Naive thymus-derived CD4-positive, alpha-beta T cell (primary cell): ENCODE measurements at regions not wholly inside any gene's neighbourhood (a gene's known extent, or its start where the extent isn't known, plus 50 kb on each side); places are given as distances from the start of the nearest gene placed in this dataset.
"Not testable (repeated sequence)": the region's sequence is repeated elsewhere in the genome, so short reads cannot be mapped to it uniquely, and the experiment has no call there.

ENCODE experiments used
- ATAC-seq: fragments of 150-1000 bp; cut with Tn5 transposase; 2 replicates; pipeline ENCODE4 v1.10.0; 2021; ENCODE audit warnings: mild to moderate bottlenecking, moderate library complexity
- CTCF ChIA-PET: fragments of 350-600 bp; sonication (Branson Sonifier 250); formaldehyde crosslinking; loops from one replicate; lab custom pipeline; 2021; ENCODE audit warnings: antibody characterized with exemption; lab: Charles Lee
- POLR2A ChIA-PET: fragments of 350-600 bp; sonication (Branson Sonifier 250); formaldehyde crosslinking; loops from one replicate; lab custom pipeline; 2021; ENCODE audit warnings: antibody characterized with exemption, inconsistent platforms; lab: Charles Lee
- DNase-seq, 9 donors: peaks; one replicate each; pipeline versions ENCODE4 v3.0.0 to v3.0.0-alpha.2; 2020 to 2022; ENCODE audit warnings: mixed read lengths in 1 of 9
- H3K27ac ChIP-seq: one replicate; pipeline ENCODE4 v1.7.0; 2013; ENCODE audit warnings: mild to moderate bottlenecking, low read depth, low read length, moderate library complexity
- H3K27me3 ChIP-seq, 2 donors: one replicate each; pipeline ENCODE4 v1.7.0; 2013; ENCODE audit warnings: low read length in 2 of 2, mild to moderate bottlenecking in 2 of 2, moderate library complexity in 2 of 2; ENCODE audit not compliant: control insufficient read depth in 2 of 2, insufficient read depth in 2 of 2
- H3K36me3 ChIP-seq, 3 experiments: 1 replicate in 2 of 3; 2 replicates in 1 of 3; pipeline ENCODE4 v1.7.0; 2013; ENCODE audit warnings: low read length in 3 of 3, mild to moderate bottlenecking in 3 of 3, moderate library complexity in 1 of 3; ENCODE audit not compliant: insufficient read depth in 3 of 3, control insufficient read depth in 2 of 3
- H3K4me1 ChIP-seq, 2 donors: one replicate each; pipeline ENCODE4 v1.7.0; 2013; ENCODE audit warnings: low read length in 2 of 2, mild to moderate bottlenecking in 2 of 2, moderate library complexity in 1 of 2; ENCODE audit not compliant: control insufficient read depth in 2 of 2, insufficient read depth in 2 of 2
- H3K4me3 ChIP-seq: 2 replicates; pipeline ENCODE4 v1.7.0; 2013; ENCODE audit warnings: mild to moderate bottlenecking, low read length
- H3K9me3 ChIP-seq, 3 experiments: 1 replicate in 2 of 3; 2 replicates in 1 of 3; pipeline ENCODE4 v1.7.0; 2013; ENCODE audit warnings: low read length in 3 of 3; ENCODE audit not compliant: control insufficient read depth in 2 of 3
- H3K27ac Mint-ChIP-seq, 9 donors: one replicate each; pipeline ENCODE4 v1.8.0; 2020 to 2022; ENCODE audit warnings: mixed read lengths in 9 of 9, mild to moderate bottlenecking in 8 of 9, moderate library complexity in 5 of 9, inconsistent platforms in 2 of 9
- H3K27me3 Mint-ChIP-seq, 5 donors: one replicate each; pipeline ENCODE4 v1.8.0; 2021 to 2022; ENCODE audit warnings: mixed read lengths in 5 of 5, mild to moderate bottlenecking in 1 of 5
- H3K36me3 Mint-ChIP-seq, 5 donors: one replicate each; pipeline ENCODE4 v1.8.0; 2020 to 2022; ENCODE audit warnings: mixed read lengths in 5 of 5, mild to moderate bottlenecking in 3 of 5, inconsistent platforms in 1 of 5
- H3K4me1 Mint-ChIP-seq, 7 donors: one replicate each; pipeline ENCODE4 v1.8.0; 2020 to 2022; ENCODE audit warnings: mixed read lengths in 7 of 7, mild to moderate bottlenecking in 3 of 7, inconsistent platforms in 1 of 7
- H3K4me3 Mint-ChIP-seq, 10 donors: one replicate each; pipeline ENCODE4 v1.8.0; 2020 to 2022; ENCODE audit warnings: mild to moderate bottlenecking in 10 of 10, mixed read lengths in 10 of 10, moderate library complexity in 6 of 10, inconsistent platforms in 2 of 10
- H3K9me3 Mint-ChIP-seq, 11 donors: one replicate each; pipeline ENCODE4 v1.8.0; 2020 to 2022; ENCODE audit warnings: mixed read lengths in 11 of 11, mild to moderate bottlenecking in 4 of 11, inconsistent platforms in 1 of 11, moderate library complexity in 1 of 11
- intact Hi-C, 2 donors: fragments of 100-400 bp; cut with micrococcal nuclease; formaldehyde crosslinking; loops; one replicate each; pipeline ENCODE4 v1.15.1; 2023

DNA sequence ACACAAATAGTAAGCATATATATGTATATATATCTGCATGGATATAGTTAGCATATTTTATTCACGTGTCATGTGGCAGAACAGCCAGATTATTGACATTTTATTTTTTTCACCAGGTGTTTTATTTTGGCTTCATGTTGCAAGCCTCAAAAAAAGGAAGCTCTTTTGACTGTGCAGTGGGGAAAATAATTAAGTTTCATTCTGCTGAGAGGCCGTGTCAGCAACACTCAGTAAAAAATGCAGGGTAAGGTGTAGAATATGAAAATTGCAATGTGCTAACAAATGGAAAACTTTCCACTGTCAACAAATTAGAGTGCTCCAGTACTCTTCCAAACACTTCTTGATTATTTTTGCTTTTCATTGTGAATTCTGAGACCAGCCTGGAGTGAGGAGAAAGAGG lies 511.5 kb downstream of the GLUD2 start:
- Mint-ChIP-seq H3K4me3 (no peak overlapping the region), H3K27ac (no peak overlapping the region), H3K9me3 (peaks cover 0 to 2% (median 0%) of the 10 kb centered on the region in 11 donors), H3K4me1 (peaks cover 0 to 4% (median 0%) of the 10 kb centered on the region in 7 donors), H3K36me3 (no peaks in the 10 kb centered on the region), H3K27me3 (no peaks in the 10 kb centered on the region)
- Histone ChIP-seq H3K9me3 (no peaks in the 10 kb centered on the region), H3K4me1 (no peaks in the 10 kb centered on the region), H3K27me3 (no peaks in the 10 kb centered on the region), H3K27ac (no peak overlapping the region), H3K36me3 (no peaks in the 10 kb centered on the region), H3K4me3 (no peak overlapping the region)
- intact Hi-C loops = no loop called here
- no peak for DNase-seq
- no peak for ATAC-seq
- ChIA-PET POLR2A (no interaction called here), CTCF (no interaction called here)

DNA sequence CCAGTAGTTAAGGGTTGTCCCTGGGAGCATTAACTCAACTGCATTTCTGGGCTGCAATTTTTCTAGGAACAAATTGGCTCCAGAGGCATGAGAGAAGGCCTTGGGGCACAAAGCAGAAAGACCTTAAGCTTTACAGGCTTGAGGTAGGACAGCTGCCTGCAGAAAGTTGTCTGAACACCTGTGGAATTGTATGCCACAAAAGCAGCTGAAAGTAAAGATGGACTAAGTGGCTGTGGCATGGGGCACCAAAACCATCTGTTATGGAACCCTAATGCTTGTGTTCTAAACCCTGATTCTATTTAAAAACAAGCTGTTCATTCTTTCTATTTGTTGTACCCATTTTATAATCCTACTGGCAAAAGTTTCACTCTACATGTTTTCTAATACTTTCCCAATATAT lies 515.2 kb downstream of the GLUD2 start:
- H3K9me3 ChIP-seq = no peaks in the 10 kb centered on the region
- no peaks in the 10 kb centered on the region for H3K27me3 ChIP-seq
- DNase-seq (no peak), ATAC-seq (no peak)
- POLR2A ChIA-PET = no interaction called here
- Mint-ChIP-seq H3K27me3 (no peaks in the 10 kb centered on the region), H3K4me1 (peaks cover 0 to 4% (median 0%) of the 10 kb centered on the region in 7 donors), H3K27ac (no peak overlapping the region), H3K4me3 (no peak overlapping the region), H3K9me3 (peaks cover 0 to 3% (median 0%) of the 10 kb centered on the region in 11 donors), H3K36me3 (no peaks in the 10 kb centered on the region)
- H3K4me3 ChIP-seq = no peak overlapping the region
- CTCF ChIA-PET = no interaction called here
- no peaks in the 10 kb centered on the region for H3K36me3 ChIP-seq
- H3K4me1 ChIP-seq = no peaks in the 10 kb centered on the region
- intact Hi-C loops = no loop called here
- no peak overlapping the region for H3K27ac ChIP-seq

DNA sequence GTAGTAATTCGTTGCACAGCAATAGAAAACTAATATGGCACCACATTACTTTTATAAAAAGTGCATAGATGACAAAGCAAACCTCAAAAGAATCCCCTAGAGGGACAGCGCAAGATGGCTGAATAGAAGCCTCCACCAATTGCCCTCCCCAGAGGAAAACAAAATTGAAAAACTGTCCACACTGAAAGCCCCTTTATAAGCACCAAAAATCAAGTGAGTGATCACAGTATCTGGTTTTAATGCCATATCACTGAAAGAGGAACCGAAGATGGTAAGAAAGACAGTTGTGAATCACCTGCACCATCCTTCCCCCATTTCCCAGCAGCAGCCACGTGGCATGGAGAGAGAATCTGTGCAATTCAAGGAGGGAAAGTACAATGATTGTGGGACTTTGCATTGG lies 522.2 kb downstream of the GLUD2 start:
- H3K27me3 Mint-ChIP-seq = peaks cover 0 to 3% (median 0%) of the 10 kb centered on the region in 5 donors
- DNase-seq (no peak), ATAC-seq (no peak)
- H3K4me1 ChIP-seq = no peaks in the 10 kb centered on the region
- peaks cover 0 to 10% (median 0%) of the 10 kb centered on the region in 11 donors for H3K9me3 Mint-ChIP-seq
- intact Hi-C loops = no loop called here
- H3K9me3 ChIP-seq = no peaks in the 10 kb centered on the region
- H3K36me3 ChIP-seq = no peaks in the 10 kb centered on the region
- no peaks in the 10 kb centered on the region for H3K36me3 Mint-ChIP-seq
- H3K4me3 ChIP-seq = no peak overlapping the region
- POLR2A ChIA-PET = no interaction called here
- CTCF ChIA-PET = no interaction called here
- no peak overlapping the region for H3K27ac Mint-ChIP-seq
- H3K27ac ChIP-seq = no peak overlapping the region
- H3K4me3 Mint-ChIP-seq = no peak overlapping the region
- H3K4me1 Mint-ChIP-seq = no peaks in the 10 kb centered on the region
- H3K27me3 ChIP-seq = no peaks in the 10 kb centered on the region

DNA sequence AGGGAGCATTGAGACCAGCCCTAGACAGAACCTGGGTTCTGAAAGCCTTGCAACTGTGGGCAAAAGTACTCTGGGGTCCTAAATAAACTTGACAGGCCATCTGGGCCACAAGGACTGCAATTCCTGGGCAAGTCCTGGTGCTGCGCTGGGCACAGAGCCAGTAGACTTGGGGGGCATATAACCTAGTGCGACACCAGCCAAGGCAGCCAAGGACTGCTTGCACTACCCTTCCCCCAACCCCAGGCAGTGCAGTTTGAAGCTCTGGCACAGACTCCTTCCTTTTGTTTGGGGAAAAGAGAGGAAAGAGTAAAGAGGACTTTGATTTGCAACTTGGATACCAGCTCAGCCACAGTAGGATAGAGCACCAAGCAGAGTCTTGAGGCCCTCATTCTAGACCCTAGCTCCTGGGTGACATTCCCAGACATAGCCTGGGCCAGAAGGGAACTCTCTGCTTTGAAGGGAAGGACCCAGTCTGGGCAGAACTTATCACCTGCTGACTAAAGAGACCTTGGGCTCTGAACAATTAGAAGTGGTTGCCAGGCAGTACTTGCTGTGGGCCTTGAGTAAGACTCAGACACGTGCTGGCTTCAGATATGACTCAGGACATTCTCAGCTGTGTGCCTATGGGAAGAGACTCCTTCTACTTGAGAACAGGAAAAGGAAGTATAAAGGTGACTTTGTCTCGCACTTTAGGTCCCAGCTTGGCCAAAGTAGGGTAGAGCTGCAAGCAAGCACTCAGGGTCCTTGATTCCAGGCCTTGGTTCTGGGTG lies 522.8 kb downstream of the GLUD2 start:
- Histone ChIP-seq H3K4me1 (no peaks in the 10 kb centered on the region), H3K27me3 (no peaks in the 10 kb centered on the region), H3K36me3 (no peaks in the 10 kb centered on the region), H3K27ac (no peak overlapping the region), H3K4me3 (no peak overlapping the region), H3K9me3 (no peaks in the 10 kb centered on the region)
- Mint-ChIP-seq H3K27me3 (peaks cover 0 to 3% (median 0%) of the 10 kb centered on the region in 5 donors), H3K9me3 (peaks cover 0 to 10% (median 0%) of the 10 kb centered on the region in 11 donors), H3K4me1 (no peaks in the 10 kb centered on the region), H3K4me3 (no peak overlapping the region), H3K27ac (no peak overlapping the region), H3K36me3 (no peaks in the 10 kb centered on the region)
- intact Hi-C loops = no loop called here
- DNase-seq (no peak), ATAC-seq (no peak)
- POLR2A ChIA-PET = no interaction called here
- CTCF ChIA-PET = no interaction called here

DNA sequence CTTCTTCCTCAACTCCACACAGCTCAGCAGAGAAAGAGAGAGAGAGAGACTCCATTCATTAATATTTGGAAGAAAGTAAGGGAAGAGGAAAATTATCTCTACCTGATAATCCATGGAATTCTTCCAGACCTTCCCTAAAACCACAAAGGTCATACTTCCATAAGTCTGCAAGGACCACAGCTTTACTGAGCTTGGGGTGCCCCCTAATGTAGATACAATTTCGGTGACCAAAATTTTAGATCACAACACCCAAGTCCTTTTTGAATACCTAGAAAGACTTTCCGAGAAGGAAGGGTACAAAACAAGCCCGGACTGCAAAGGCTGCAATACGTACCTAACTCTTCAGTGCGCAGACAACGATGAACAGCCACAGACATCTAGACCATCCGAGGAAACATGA lies 523.9 kb downstream of the GLUD2 start:
- no peak for DNase-seq
- H3K27ac Mint-ChIP-seq = no peak overlapping the region
- no peaks in the 10 kb centered on the region for H3K4me1 ChIP-seq
- no peak overlapping the region for H3K4me3 ChIP-seq
- no peaks in the 10 kb centered on the region for H3K9me3 ChIP-seq
- H3K27me3 Mint-ChIP-seq = peaks cover 0 to 3% (median 0%) of the 10 kb centered on the region in 5 donors
- intact Hi-C loops = no loop called here
- no peak overlapping the region for H3K27ac ChIP-seq
- H3K27me3 ChIP-seq = no peaks in the 10 kb centered on the region
- no peak overlapping the region for H3K4me3 Mint-ChIP-seq
- no peak for ATAC-seq
- H3K9me3 Mint-ChIP-seq = peaks cover 0 to 10% (median 0%) of the 10 kb centered on the region in 11 donors
- H3K36me3 ChIP-seq = no peaks in the 10 kb centered on the region
- ChIA-PET CTCF (no interaction called here), POLR2A (no interaction called here)
- H3K4me1 Mint-ChIP-seq = no peaks in the 10 kb centered on the region
- H3K36me3 Mint-ChIP-seq = no peaks in the 10 kb centered on the region

DNA sequence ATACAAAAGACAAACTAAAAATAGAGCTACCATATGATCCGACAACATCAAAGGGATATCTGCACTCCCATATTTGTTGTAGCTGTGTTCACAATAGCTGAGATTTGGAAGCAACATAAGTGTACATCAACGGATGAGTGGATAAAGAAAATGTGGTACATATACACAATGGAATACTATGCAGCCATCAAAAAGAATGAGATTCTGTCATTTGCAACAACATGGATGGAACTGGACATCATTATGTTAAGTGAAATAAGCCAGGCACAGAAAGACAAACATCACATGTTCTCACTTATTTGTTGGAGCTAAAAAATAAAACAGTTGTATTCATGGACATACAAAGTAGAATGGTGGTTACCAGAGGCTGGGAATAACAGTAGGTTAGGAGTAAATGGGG lies 527.0 kb downstream of the GLUD2 start:
- H3K4me1 Mint-ChIP-seq, H3K27me3 Mint-ChIP-seq, H3K9me3 ChIP-seq, H3K27ac ChIP-seq, POLR2A ChIA-PET, DNase-seq, H3K27ac Mint-ChIP-seq, H3K4me3 ChIP-seq, H3K27me3 ChIP-seq, ATAC-seq, H3K36me3 ChIP-seq, H3K9me3 Mint-ChIP-seq, H3K4me1 ChIP-seq, CTCF ChIA-PET, intact Hi-C loops, H3K36me3 Mint-ChIP-seq, H3K4me3 Mint-ChIP-seq: not testable (repeated sequence)
